LNCAP (cell line): ENCODE measurements at regions not wholly inside any gene's neighbourhood (a gene's known extent, or its start where the extent isn't known, plus 50 kb on each side); places are given as distances from the start of the nearest gene placed in this dataset.

Experiments
- TF ChIP-seq, protein P1 (sequence below): fragments of 450-650 bp; IDR thresholded peaks from 2 replicates; pipeline ENCODE4 v1.5.1; 2017; ENCODE audit warnings: mild to moderate bottlenecking

DNA sequence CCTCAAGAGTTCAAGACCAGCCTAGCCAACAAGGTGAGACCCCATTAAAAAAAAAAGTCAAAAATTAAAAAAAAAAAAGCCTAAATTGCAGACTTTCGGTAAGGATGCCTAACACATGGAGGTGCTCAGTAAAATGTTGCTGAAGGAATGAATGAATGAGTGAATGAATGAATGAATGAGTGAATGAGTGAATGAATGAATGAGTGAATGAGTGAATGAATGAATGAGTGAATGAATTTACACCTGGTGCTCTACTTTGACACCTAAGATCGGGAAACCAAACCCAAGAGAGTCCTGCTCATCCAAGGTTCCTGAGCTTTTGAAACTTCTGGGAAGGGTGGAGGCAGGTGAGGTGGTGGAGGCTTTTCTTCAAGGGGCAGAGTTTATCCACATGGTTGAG is 112.2 kb upstream of the LHX1 start:
- TF ChIP-seq, protein P1, sequence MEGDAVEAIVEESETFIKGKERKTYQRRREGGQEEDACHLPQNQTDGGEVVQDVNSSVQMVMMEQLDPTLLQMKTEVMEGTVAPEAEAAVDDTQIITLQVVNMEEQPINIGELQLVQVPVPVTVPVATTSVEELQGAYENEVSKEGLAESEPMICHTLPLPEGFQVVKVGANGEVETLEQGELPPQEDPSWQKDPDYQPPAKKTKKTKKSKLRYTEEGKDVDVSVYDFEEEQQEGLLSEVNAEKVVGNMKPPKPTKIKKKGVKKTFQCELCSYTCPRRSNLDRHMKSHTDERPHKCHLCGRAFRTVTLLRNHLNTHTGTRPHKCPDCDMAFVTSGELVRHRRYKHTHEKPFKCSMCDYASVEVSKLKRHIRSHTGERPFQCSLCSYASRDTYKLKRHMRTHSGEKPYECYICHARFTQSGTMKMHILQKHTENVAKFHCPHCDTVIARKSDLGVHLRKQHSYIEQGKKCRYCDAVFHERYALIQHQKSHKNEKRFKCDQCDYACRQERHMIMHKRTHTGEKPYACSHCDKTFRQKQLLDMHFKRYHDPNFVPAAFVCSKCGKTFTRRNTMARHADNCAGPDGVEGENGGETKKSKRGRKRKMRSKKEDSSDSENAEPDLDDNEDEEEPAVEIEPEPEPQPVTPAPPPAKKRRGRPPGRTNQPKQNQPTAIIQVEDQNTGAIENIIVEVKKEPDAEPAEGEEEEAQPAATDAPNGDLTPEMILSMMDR, result no peak

DNA sequence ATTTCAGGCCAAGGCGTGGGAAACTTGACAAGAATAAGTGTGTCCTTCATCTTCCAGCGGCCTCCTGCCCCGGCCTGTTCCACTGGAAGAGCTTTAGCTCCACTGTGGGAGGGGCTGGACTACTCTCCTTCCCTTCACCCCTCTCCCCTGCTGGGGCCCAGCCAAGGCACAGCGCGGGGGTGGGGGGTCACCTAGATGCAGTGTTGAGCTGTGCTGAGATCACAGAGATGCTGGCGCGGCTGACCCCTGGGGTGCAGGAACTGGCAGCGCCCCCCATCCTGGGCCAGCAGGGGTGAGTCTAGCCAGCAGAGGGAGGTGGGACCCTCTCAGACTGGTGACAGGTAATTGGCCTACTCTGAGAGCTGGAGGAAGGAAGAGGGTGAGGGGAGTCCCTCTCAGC is 111.8 kb upstream of the LHX1 start:
- TF ChIP-seq, protein P1, result no peak

DNA sequence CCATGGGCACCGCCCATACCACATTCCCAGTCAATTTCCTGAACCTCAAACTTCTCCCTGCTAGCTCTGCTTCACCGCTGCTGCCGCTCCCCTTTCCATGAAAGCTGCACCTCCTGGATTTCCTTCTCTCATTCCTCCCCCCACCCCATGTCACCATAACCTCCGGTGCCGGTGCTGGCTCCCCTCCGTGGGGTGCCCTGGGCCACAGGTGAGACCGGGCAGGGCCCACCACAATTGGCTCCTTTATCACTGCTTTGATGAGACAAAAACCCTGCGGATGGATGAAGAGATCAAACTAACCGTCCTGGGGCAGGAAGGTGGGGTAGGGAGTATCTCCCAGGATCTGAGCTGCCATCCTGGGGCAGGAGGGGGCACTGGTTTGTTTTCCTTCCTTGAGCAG is 111.3 kb upstream of the LHX1 start:
- TF ChIP-seq, protein P1, result no peak

DNA sequence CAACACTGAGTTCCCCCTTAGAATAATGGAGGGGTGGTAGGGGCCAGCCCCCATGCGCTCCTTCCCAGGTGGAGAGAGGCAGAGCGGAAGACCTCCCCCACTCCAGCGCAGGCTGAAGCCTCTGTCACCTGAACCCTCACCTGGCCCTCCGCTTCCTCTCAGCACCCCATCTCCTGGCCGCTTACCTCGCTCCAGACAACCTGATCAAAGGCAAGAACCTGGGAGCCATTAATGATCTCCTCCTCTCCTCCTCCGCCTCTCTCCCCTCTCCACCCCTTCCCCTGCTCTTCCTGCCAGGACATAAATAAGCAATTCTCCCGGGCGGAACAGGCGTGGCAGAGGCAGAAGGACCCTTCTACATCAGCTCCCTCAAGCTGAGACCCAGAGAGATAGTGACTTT is 110.2 kb upstream of the LHX1 start:
- TF ChIP-seq, protein P1, result no peak

DNA sequence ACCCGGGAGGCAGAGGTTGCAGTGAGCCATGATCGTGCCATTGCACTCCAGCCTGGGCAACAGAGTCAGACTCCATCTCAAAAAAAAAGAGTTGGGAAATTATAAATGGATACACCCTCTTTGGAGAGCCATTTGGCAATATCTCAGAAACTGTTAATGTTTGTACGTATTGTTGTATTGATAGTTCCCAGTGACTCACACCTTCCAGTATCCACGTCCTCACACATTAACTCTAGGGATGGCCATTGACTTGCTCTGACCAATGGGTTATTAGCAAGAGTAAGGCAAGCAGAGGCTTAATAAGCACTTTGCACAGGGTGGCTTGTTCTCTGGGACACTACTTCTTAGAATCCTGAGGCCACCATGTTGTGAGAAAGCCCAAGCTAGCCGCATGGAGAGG is 107.6 kb upstream of the LHX1 start:
- TF ChIP-seq, protein P1, result no peak

DNA sequence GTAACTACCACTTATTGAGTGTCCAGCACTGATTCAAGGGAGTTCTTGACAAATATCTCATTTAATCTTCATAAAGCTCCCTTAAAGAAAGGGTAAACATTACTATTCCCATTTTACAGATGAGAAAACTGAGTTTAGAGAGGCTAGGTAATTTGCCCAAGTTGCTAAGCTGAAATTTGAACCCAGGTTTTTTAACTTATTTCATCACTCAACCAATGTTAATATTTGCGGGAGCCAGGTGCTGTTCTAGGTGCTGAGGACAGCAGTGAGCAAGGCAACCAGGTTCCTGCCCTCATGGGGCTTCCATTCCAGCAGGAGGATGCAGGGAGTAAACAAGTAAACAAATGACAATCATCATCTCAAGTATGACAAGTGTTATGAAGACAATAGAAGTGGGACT is 104.0 kb upstream of the LHX1 start:
- TF ChIP-seq, protein P1, result no peak

DNA sequence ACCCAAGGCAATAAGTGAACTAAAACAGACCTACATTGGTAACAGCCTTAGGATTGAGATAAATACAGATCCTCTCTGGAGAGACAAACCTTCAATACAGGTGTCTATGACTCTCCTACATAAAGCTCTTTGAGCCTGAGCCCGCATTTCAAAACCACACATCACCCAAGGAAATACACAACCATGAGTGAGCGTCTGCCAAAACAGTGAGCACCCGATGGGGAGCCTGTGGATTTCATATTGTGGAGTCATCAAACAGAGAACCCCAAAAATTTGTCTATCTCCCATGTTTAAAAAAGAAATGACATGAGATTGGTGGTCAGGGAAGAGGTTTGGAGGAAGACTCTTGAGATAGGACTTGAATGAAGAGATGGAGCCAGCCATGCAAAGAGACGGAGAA is 102.2 kb upstream of the LHX1 start:
- TF ChIP-seq, protein P1, result no peak

DNA sequence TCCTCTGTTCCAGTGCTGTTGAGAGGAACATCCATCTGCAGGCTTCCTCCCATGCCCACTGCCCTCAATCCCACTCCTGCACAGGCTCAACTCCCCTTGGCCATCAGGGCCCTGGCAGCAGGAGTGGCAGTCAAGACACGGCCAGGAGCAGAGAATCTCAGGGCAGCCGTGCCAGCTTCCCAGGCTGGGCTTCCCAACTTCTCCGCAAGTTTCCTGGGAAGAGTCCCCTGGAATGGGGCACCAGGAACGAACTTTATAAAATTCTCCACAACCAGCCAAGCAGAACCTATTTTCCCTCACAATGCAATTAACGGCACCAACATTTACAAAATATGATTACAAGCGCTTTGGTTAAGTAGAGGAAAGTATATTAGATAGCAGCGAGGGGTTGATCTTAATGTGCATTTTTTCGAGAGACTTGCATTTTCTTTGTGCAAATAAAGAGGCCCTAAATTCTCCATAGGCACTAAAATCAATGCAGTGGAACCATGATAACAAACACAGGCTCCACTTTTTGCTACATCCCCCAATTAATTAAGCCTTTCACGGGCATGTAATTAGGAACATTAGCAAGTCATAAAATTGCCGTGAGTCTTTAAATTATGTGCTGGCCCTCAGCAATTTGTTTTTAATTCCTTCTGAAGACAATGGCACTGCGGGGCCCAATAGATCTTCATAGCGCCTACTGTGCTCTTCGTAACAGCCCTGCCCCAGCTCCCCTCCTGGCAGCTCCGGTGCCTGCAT is 99.9 kb upstream of the LHX1 start:
- TF ChIP-seq, protein P1, result no peak
